ENCODE measurements at regions not wholly inside any gene's neighbourhood (a gene's known extent, or its start where the extent isn't known, plus 50 kb on each side); places are given as distances from the start of the nearest gene placed in this dataset.
"Not testable (repeated sequence)": the region's sequence is repeated elsewhere in the genome, so short reads cannot be mapped to it uniquely, and the experiment has no call there.

DNA sequence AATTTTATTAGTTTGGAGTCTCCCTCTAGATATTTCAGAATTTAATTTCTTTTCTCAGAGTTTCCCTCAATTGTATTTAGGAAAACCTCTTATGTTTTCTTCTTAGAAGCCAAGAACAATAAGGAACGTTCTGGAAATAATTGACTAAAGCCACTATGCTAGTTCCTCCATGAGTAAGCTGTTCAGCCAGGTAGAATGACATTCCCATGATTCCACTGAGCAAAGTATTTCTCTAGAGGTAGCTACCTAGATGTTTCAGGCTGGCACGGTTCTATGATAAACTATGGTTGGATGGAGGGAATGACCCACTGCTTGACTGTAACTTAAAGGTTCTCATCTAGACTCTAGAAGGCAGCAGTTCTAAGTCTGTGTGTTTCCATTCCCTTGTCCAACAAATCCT is 62.4 kb downstream of the CLDN17 start:
- no peak for DNase-seq

DNA sequence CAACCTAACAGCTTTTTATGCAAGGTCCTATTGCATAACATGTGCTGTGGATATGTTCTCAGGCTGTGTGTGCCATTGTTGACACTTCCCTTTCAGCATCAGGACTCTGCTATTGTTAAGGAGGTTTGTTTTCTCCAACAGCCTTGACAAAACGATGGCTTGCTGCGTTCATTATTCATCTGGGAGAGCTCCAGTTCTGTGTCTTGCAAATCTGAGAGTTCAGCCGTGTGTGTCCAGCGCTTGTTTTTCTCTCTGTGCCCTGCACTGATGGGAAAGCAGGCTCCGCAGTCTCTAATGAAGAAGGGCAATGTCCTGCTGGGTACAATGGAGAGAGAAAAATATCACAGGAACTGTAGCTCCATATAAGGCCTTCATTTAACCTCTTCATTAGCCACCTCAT is 63.7 kb downstream of the CLDN17 start:
- DNase-seq, result no peak

DNA sequence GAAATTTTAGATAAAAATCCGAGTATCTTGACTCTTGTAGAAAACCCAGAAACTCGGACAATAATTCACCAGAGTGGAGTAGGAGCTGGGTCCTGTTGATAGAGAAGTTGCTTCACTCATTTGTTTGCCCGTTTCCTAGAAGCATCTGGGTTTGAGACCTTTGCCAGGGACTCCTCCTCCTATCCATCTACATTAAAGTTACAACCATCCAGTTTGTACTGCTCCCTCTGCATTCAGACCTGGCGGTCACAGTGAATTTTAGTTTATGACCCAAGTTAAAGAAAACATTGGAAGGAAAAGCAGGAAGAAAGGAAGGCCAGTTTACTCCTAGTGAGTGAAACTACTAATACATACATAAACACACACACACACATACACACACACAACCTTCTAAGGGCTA is 64.6 kb downstream of the CLDN17 start:
- no peak for DNase-seq

DNA sequence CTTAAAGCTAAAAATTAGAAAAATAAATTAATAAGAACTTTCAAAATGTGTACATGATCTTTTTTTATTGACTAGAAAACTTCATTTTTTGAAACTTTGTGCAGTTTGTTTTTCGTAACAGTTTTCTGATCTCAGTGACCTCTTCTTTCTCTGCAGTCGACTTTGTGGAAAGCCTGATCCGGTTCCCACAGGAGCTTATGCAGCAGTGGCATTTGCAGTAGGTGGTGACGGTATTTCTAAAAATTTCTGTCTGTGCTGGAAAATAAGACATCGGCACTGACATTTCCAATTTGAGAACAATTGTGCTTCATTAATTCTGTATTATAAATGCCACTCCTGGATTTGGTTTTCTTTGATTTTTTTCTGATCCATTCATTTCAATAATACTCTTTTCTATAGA is 68.8 kb downstream of the CLDN17 start:
- DNase-seq, result no peak

DNA sequence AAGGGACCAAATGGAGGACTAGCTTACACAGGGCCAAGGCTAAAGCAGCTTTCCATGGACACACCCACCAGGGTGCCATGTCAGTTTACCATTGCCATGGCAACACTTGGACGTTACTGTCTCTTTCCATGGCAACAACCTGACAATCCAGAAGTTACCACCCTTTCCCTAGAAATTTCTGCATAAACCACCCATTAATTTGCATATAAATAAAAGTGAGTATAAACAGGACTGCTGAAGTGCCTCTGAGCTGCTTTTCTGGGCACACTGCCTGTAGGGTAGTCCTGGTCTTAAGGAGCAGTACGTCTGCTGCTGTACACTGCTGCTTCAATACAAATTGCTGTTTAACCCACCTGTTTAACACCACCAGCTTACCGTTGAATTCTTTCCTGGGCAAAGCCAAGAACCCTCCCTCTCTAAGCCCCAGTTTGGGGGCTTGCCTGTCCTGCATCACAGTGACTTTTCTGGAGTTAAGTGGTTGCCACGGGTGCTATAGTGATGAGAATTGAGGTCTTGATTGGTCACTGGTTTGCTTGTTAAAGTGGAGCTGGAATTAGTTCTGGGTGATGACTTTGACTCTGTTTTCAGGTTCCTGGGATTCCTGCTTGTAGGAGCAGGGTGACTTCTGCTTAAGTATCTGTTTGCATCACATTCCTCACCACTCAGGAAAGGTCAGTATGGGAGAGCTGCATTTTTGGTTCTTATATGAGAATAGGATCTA is 83.2 kb downstream of the CLDN17 start:
- DNase-seq, result no peak

DNA sequence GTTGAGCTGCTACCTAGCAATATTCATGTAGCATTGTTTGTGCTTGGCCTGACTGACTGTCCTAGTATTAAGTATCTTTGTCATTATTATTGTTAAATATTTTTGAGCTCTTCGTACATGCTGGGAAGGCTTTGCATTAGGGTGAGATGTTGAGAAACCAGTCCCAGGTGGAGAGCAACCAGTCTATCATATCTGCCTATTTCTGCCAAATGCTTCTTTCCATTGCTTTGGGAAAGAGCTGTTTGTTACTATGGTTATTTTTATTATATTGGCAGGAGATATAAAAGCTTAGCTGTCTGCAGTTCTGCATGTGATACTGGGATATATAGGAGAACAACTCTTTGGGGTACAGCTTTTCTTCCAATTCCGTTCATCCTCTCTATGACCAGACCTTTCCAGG is 85.1 kb downstream of the CLDN17 start:
- no peak for DNase-seq

DNA sequence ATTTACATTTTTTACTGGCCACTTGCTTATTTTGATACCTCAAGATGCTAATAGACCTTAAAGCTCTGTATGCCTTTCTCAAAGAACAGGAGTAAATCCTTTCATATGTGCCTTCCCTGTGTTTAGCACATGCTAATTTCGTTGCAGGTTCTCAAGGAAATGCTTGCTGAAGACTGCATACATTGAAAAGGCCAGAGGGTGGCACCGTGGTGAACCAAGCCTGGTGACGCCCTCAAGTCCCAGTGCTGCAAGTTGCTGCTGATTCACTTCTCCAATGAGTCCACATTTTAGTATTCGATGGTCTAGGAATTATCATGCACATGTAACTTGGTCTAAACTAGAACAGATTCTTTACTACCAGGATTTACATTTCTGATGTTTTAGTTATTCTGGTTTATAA is 94.1 kb downstream of the CLDN17 start:
- no peak for DNase-seq

DNA sequence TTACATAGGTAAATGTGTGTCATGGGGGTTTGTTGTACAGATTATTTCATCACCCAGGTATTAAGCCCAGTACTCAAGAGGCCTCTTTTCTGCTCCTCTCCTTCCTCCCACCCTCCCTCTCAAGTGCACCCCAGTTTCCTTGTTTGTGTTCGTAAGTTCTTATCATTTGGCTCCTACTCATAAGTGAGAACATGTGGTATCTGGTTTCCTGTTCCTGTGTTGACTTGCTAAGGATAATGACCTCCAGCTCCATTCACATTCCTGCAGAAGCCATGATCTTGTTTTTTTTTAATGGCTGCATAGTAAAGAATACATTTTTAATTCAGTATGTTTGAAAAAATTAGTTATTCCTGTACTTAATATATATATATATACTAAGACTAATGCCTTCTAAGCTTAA is 107.7 kb downstream of the CLDN17 start:
- no peak for DNase-seq

DNA sequence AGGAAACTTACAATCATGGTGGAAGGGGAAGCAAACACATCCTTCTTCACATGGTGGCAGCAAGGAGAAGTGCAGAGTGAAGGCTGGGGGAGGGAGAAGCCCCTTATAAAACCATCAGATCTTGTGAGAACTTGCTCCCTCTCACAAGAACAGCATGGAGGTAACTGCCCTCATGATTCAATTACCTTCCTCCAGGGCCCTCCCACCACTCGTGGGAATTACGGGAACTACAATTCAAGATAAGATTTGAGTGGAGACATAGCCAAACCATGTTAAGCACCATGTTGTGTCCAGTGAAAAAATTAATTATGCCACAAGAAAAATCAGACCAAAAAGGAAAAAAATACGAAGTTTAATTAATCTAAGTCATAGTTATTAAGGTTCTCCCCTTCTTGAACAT is 109.5 kb downstream of the CLDN17 start:
- DNase-seq, result no peak

DNA sequence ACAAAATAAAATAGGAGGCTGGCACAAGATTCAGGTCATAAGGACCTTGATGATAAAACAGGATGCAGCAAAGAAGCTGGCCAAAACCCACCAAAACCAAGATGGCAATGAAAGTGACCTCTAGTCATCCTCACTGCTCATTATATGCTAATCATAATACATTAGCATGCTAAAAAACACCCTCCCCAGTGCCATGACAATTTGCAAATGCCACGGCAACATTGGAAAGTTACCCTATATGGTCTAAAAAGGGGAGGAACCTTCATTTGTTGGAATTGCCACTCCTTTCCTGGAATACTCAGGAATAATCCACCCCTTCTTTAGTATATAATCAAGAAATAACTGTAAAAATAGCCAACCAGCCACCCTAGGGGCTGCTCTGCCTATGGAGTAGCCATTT is 108.8 kb upstream of the GRIK1 start:
- no peak for DNase-seq

DNA sequence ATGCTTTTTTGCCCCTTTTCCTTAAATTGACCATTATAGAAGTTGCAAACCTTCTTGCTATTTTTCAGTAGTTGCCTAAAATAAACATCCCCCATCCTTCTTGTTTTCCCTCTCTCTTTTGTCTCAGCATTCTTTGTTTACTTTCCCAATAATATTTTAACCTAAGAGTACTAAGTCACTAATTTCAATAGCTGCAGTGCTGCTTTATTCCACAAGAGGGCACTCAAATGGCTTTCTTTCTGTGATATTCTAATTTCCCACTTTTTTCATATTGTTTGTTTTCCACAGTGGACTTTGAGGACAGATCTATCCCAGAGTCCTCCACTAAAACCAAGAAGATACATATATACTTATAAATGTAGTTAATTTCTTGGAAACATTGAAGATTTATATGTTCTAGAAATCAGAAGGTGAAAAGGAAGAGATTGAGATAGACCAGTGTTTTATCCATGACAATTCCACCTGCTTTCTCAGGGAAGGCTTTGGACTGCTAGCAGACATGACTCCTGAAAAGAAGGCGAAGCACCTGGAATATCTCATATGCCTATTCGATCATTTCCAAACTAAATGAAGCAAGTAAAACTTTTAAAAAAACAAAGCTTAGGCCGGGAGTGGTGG is 104.8 kb upstream of the GRIK1 start:
- peak; percentile 26 for DNase-seq

DNA sequence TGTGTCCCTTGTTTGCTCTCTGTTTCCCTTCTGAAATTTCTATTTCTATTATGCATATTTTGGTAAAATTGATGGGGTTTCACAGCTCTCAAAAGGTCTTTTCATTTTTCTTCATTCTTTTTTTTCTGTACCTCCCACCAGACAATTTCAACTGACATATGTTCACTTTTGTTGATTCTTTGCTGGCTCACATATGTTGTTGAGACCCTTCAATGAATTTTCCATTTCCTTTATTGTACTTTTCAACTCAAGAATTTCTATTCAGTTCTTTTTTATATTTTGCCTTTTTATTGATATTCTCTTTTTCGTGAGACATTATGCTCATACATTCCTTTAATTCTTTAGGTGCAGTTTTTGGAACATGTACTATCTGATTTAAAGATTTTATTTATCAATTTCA is 102.6 kb upstream of the GRIK1 start:
- DNase-seq, result no peak

DNA sequence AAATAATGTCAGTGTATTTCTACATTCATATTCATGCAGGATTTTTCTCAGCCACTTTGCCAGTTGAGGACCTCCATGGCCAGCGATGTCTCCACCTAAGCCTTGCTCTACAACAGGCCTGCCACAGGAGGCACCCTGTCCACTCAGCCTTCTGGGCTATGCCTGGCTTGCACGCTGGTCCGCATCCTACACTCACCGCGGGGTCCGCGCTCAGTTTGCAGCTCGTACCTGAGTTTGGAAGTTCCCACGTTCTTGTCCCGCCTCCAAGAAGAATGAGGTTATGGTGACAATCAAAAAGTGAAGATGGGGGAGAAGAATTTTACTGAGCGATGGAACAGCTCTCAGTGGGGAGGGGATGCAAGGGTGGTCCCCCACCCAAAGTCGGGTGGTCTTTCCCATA is 93.6 kb upstream of the GRIK1 start:
- no peak for DNase-seq

DNA sequence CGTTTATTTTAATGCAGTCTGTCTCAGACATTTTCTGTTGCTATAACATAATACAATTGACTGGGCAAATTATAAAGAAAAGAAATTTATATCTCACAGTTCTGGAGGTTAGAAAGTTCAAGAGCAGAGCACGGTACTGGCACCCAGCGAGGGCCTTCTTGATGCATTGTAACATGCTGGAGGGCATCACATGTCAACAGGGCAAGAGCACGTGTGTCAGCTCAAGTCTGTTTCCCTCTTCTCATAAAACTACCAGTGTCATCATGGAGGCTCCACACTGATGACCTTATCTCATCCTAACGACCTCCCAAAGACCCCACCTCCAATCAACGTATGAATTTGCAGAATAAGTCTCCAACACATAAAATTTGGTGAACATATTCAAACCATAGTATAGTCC is 90.6 kb upstream of the GRIK1 start:
- DNase-seq, result no peak

DNA sequence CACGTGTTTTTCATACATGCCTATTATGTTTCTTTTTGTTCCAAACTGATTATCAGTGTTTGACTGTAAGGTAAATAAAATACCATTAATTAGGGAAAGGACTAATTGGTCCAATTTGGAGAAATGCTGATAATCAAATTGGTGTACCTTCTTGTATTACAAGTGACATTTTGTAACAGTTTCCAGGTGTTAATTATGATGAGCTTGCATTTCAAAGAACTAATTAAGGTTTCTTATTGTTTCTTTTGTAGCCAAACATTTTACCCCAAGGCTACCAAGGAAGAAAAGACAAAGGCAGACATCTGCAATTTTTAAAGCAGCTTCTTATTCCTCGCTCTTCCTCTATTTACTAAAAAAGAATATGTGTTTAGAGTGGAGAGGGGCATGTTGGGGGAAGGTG is 88.7 kb upstream of the GRIK1 start:
- no peak for DNase-seq

DNA sequence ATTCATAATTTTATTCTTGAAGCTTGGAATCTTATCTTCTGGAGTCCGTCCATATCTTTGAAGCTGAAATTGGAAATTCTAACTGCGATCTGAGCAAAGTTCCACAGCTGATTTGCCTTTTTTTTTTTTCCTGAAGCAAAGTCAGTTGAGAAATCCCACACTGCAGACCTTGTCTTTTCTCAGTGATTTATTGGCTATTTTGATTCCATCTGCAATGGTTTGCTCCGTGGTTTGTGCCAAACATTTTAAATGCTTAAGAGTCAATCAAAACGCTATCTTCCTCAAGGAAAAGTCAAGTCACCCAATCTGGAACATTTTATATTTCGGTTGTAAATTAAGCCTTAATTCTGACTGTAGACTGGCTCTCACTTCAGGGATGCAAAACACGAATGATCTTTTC is 88.2 kb upstream of the GRIK1 start:
- DNase-seq, result no peak

DNA sequence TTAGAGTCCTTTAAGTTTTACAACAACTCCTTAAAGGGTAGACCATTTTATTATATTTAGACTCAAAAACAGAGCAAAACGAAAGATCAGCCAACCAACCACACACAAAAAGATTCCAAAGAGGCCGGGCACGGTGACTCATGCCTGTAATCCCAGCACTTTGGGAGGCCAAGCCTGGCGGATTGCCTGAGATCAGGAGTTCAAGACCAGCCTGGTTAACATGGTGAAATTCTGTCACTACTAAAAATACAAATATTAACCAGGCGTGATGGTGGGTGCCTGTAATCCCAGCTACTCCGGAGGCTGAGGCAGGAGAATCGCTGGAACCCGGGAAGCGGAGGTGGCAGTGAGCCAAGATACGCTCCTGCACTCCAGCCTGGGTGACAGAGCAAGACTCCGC is 83.3 kb upstream of the GRIK1 start:
- not testable (repeated sequence) for DNase-seq

DNA sequence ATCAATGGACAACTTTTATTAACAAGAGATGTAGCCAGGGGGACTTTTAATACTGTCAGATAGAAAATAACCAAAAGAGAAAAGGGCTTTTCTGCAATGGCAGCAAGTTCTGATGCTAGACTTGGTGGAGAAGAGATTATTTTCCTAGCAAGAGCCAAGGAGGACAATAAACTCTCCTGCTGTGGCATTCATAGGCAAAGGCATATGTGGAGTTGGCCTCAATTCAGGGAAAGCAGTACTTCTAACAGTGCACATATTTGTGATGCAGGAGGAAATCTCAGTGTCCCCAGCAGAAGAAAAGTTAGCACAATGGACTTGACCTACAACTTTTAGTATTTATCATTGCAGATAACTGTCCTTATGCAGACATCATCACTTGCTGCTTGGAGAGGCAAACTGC is 75.1 kb upstream of the GRIK1 start:
- no peak for DNase-seq

DNA sequence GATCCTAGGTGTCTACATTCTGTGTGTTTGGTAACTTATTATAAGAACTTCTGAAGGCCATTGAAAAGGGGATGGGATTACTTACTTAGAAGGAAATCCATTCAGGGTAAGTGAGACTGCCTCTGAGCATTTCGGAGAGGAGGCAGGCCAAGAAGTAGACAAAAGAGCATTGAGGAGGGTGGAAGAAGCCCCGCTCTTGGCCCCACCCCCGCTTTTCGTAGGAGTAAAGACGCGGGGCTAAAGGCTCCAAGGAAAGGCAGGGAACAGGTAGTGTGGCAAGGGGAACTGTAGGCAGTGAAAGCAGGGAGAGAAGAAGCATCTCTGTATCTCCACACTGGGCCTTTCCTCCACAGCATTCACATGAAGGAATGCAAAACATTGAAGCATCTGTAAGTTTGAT is 51.8 kb upstream of the GRIK1 start:
- DNase-seq, result no peak

DNA sequence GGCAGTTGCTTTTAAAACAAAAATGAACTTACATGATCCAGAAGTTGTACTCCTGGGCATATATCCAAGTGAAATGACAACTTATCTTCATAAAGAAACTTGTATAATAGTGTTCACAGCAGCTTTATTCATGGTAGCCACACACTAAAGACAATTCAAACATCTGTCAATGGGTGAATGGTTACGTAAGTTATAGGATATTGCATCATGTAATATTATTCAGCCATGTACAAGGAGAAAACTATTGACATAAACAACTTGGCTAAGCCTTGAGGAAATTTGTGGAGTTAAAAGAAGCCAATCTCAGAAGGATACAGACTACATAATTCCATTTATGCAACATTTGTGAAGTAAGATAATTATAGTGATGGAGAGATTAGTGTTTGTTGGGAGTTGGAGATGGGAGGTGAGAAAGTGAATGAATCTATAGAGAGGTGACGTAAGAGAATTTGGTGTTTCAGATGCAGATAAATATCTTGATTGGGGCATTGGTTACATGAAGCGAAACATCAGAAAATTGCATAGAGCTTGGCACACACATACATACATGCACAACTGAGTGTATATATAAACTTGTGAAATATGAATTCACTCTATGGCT is 49.9 kb upstream of the GRIK1 start:
- DNase-seq, result no peak
